ENCODE measurements at regions not wholly inside any gene's neighbourhood (a gene's known extent, or its start where the extent isn't known, plus 50 kb on each side); places are given as distances from the start of the nearest gene placed in this dataset.

GRCh38 chr20:19885939-19886660 lies 128.0 kb downstream of the RIN2 start (continued):
- no peak for TF ChIP-seq SNAPC2 (CRISPR knock-in tag; IDR thresholded peaks at IDR 0.05)
- TF ChIP-seq ZNF605 (CRISPR knock-in tag; IDR thresholded peaks at IDR 0.05), result 0 out of 2 replicates have a peak, but pooled peaks have one; percentile 22
- TF ChIP-seq FUBP1 (CRISPR knock-in tag; IDR thresholded peaks at IDR 0.05; ENCODE audit: borderline replicate concordance), result no peak; the same call in 1 of the 2 replicates
- no peak for TF ChIP-seq ZNF670 (CRISPR knock-in tag; IDR thresholded peaks at IDR 0.05; ENCODE audit: borderline replicate concordance)
- TF ChIP-seq SRSF1 (optimal IDR thresholded peaks at IDR 0.05; ENCODE audit: low read depth, low read length), result no peak
- peak; percentile 95 for TF ChIP-seq SSRP1 (CRISPR knock-in tag; IDR thresholded peaks at IDR 0.05)
- peak; percentile 48; the same call in 1 of the 2 replicates for TF ChIP-seq YEATS2 (CRISPR knock-in tag; IDR thresholded peaks at IDR 0.05; ENCODE audit: borderline replicate concordance)

- Histone ChIP-seq H3K9me3 (ENCODE audit: low read length) (no peaks in the 10 kb centered on the region), H3K36me3 (replicated peaks in 1 of 2; ENCODE audit: control insufficient read depth in 1 of 2, insufficient read depth in 2 of 2, low read length in 2 of 2) (no peaks in the 10 kb centered on the region), H3K4me3 (replicated peaks in 1 of 3; ENCODE audit: insufficient read depth in 1 of 3, low read depth in 2 of 3, low read length in 3 of 3) (peak overlapping the region; percentile 37 to 72 (median 46); a peak in 5 of 6 replicates), H3K4me2 (ENCODE audit: low read depth, low read length) (peak overlapping the region; percentile 85), H3K9ac (ENCODE audit: insufficient read depth, low read depth, low read length) (peak overlapping the region; percentile 46; the same call in 1 of the 2 replicates), H3K4me1 (ENCODE audit: insufficient read depth, low read length) (peaks cover 71% of the 10 kb centered on the region), H3K27me3 (ENCODE audit: control insufficient read depth in 1 of 2, insufficient read depth in 2 of 2, low read length in 2 of 2) (peaks cover 0 to 17% of the 10 kb centered on the region in 2 experiments; a peak in 2 of 5 replicates), H2AFZ (ENCODE audit: low read length) (no peak overlapping the region), H4K20me1 (ENCODE audit: insufficient read depth, low read length) (no peaks in the 10 kb centered on the region), H3K27ac (ENCODE audit: extremely low read length, insufficient read depth, low read length) (peak overlapping the region; percentile 32), H3K79me2 (ENCODE audit: insufficient read depth, low read length) (no peaks in the 10 kb centered on the region)
- FAIRE-seq, result no peak
- ATAC-seq, result peak; percentile 20
- in situ Hi-C loops (cut with HindIII; ENCODE audit: extremely low pct_ligation_motif_present, low pct_unique_long_range_greater_than_20kb) (no loop called here), intact Hi-C loops (cut with micrococcal nuclease; ENCODE audit: unreplicated experiment) (loop anchor here (2.0 to 5.0 kb wide), 4 partner anchors 84 to 198 kb away; no protein-coding TSS in a partner anchor)
- DNase-seq (ENCODE audit: low spot score), result no peak
- 30% methylated on average over 8 of the region's 8 CpGs for WGBS (ENCODE audit: low lambda C conversion rate)
- CTCF ChIA-PET (ENCODE audit: low intra/inter-chr PET ratio, low total read pairs), result no interaction called here
- no TSS peak for BruUV-seq (replicated peaks)
- POLR2A ChIA-PET, result interaction anchor here (0.7 to 3.6 kb wide), 4 partner anchors 16 to 539 kb away, joined by 3 to 20 read pairs (median 4); partner anchors contain the start of gene RIN2
- TF ChIP-seq ZNF362 (CRISPR knock-in tag; IDR thresholded peaks at IDR 0.05; ENCODE audit: borderline replicate concordance) (no peak), ZNF329 (CRISPR knock-in tag; IDR thresholded peaks at IDR 0.05; ENCODE audit: low read depth) (no peak), ZNF775 (CRISPR knock-in tag; IDR thresholded peaks at IDR 0.05; ENCODE audit: borderline replicate concordance) (no peak), ZNF253 (CRISPR knock-in tag; IDR thresholded peaks at IDR 0.05; ENCODE audit: borderline replicate concordance) (no peak), ZNF574 (CRISPR knock-in tag; IDR thresholded peaks at IDR 0.05) (no peak)
These were observed 128.7 kb downstream of the RIN2 start for GRCh38 chr20:19886661-19887288.

Measured in HepG2 (cell line).